Ovary (tissue), 7 donors: ENCODE measurements at regions not wholly inside any gene's neighbourhood (a gene's known extent, or its start where the extent isn't known, plus 50 kb on each side); places are given as distances from the start of the nearest gene placed in this dataset.

ENCODE experiments used
- DNase-seq, 5 donors: peaks; one replicate each; pipeline ENCODE4 v3.0.0-alpha.2; 2019 to 2020
- H3K27ac ChIP-seq, 2 donors: fragments of 200-600 bp; one replicate each; pipeline versions ENCODE4 v1.5.1 to v1.8.0; 2019 to 2022
- H3K27me3 ChIP-seq: fragments of 200-600 bp; one replicate; pipeline ENCODE4 v1.8.0; 2022
- H3K36me3 ChIP-seq: fragments of 200-600 bp; sonication (generic); one replicate; pipeline ENCODE4 v1.5.1; 2019
- H3K4me1 ChIP-seq: one replicate; pipeline ENCODE4 v1.8.1; 2013; ENCODE audit warnings: mild to moderate bottlenecking, moderate library complexity; ENCODE audit not compliant: insufficient read depth
- H3K4me3 ChIP-seq: fragments of 200-600 bp; sonication (generic); one replicate; pipeline ENCODE4 v1.5.1; 2017
- H3K9me3 ChIP-seq, 2 donors: fragments of 200-600 bp in 1 of 2; sonication (generic) in 1 of 2; one replicate each; pipeline versions ENCODE4 v1.5.1 to v1.8.1; 2013 to 2019; ENCODE audit warnings: mild to moderate bottlenecking in 1 of 2, moderate library complexity in 1 of 2
- EP300 ChIP-seq: sonication (generic); formaldehyde crosslinking; IDR thresholded peaks from one replicate; pipeline ENCODE4 v1.6.1; 2017; ENCODE audit warnings: antibody characterized with exemption
- POLR2A ChIP-seq: fragments of 450-650 bp; IDR thresholded peaks from one replicate; pipeline ENCODE4 v1.6.1; 2017; ENCODE audit warnings: antibody characterized with exemption, mild to moderate bottlenecking, moderate library complexity
- WGBS, 3 donors: extraction: QIAGEN DNeasy Blood & Tissue Kit in 1 of 3; methylation state at CpG; one replicate each; pipeline versions ENCODE4 v1.1.5 to v1.1.7; 2013 to 2017; 5-methylcytosine and 5-hydroxymethylcytosine counted together
- intact Hi-C, 4 donors: fragments of 100-400 bp; cut with DNase I; formaldehyde crosslinking; loops; one replicate each; pipeline versions ENCODE4 v1.11.0 to v1.15.1; 2022 to 2023
- TF ChIP-seq, protein P1 (sequence below), 3 donors: fragments of 450-650 bp in 2 of 3; fragments of 200-600 bp in 1 of 3; IDR thresholded peaks; one replicate each; pipeline versions ENCODE4 v1.5.1 to v1.8.0; 2016 to 2022; ENCODE audit warnings: antibody characterized with exemption in 3 of 3, mild to moderate bottlenecking in 1 of 3
- donor health status: DM: no; HTN: no; CAD: no; lungs with moderate emphysema.
- donor health status: DM: no; HTN: no; CAD: no.
- donor health status: Bipolar disorder and iron deficiency.
- donor health status: DM: no; HTN: no; CAD: no.
- donor health status: DM: yes; HTN: yes; CAD: no.

DNA sequence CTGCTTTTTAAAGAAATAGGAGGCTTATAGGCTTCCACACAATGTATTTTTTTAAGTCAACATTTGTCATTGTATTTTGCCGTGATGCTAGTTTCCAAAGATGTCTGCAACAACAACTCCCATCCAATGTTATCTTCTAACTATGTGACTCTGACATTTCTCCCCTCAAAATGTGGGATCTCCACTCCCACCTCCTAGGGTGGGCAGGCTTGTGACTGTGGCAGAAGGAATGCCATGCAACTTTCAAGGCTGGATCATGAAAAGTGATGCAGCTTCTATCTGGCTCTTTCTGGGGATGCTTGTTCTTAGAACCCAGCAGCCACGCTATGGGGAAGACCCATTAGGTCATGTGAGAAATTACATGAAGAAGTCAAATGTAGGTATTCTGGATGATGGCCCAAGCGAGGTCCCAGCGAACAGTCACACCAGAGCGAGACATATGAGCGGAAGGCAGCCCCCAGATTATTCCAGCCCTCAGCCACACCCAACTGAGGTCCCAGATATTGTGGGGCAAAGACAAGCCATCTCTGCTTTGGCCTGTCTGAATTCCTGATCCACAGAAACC lies 124.3 kb downstream of the BDH1 start:
- no peaks in the 10 kb centered on the region for H3K27me3 ChIP-seq
- 81 to 86% (median 86%) methylated on average over 6 of the region's 6 CpGs for WGBS, 3 donors

GRCh38 chr3:197430934-197431333 lies 124.8 kb downstream of the BDH1 start:
- TF ChIP-seq POLR2A (no peak), EP300 (no peak)
- TF ChIP-seq, protein P1, sequence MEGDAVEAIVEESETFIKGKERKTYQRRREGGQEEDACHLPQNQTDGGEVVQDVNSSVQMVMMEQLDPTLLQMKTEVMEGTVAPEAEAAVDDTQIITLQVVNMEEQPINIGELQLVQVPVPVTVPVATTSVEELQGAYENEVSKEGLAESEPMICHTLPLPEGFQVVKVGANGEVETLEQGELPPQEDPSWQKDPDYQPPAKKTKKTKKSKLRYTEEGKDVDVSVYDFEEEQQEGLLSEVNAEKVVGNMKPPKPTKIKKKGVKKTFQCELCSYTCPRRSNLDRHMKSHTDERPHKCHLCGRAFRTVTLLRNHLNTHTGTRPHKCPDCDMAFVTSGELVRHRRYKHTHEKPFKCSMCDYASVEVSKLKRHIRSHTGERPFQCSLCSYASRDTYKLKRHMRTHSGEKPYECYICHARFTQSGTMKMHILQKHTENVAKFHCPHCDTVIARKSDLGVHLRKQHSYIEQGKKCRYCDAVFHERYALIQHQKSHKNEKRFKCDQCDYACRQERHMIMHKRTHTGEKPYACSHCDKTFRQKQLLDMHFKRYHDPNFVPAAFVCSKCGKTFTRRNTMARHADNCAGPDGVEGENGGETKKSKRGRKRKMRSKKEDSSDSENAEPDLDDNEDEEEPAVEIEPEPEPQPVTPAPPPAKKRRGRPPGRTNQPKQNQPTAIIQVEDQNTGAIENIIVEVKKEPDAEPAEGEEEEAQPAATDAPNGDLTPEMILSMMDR (IDR thresholded peaks at IDR 0.05): no peak
- no peak for DNase-seq
- Histone ChIP-seq H3K36me3 (no peaks in the 10 kb centered on the region), H3K27ac (no peak overlapping the region), H3K27me3 (no peaks in the 10 kb centered on the region), H3K4me3 (no peak overlapping the region), H3K9me3 (no peaks in the 10 kb centered on the region), H3K4me1 (peaks cover 1% of the 10 kb centered on the region)
- WGBS, 3 donors: 13 to 21% (median 15%) methylated on average over 1 of the region's 1 CpG
- intact Hi-C loops: no loop called here

More for the DNA sequence above, 124.3 kb downstream of the BDH1 start:
- DNase-seq: no peak
- no peaks in the 10 kb centered on the region for H3K9me3 ChIP-seq
- H3K27ac ChIP-seq: no peak overlapping the region
- intact Hi-C loops: no loop called here
- TF ChIP-seq, protein P1 (IDR thresholded peaks at IDR 0.05): no peak
- no peak for TF ChIP-seq EP300
- no peak for TF ChIP-seq POLR2A
- H3K4me3 ChIP-seq: no peak overlapping the region
- H3K36me3 ChIP-seq: no peaks in the 10 kb centered on the region
- H3K4me1 ChIP-seq: peaks cover 1% of the 10 kb centered on the region

DNA sequence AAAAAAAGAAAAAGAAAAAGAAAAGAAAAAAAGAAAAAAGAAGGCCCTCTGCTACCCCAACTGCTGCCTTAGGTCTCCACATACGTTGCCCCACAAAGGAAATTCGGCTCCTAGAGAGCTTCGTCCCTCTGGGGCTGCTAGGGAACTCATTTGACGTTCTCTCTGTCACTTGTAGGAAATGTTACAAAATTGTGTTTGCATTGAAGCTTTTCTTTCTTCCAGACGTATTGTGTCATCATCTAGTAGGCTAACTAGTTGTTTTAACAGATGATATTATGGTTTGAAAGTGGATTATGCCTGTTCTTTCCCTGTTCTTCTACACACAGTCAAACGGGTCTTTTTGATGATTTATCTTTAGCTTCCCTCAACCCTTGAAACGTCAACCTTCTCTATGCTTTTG lies 125.3 kb downstream of the BDH1 start:
- Histone ChIP-seq H3K36me3 (no peaks in the 10 kb centered on the region), H3K27me3 (no peaks in the 10 kb centered on the region), H3K4me3 (no peak overlapping the region), H3K9me3 (no peaks in the 10 kb centered on the region), H3K4me1 (peaks cover 1% of the 10 kb centered on the region), H3K27ac (no peak overlapping the region)
- no peak for DNase-seq
- TF ChIP-seq EP300 (no peak), POLR2A (no peak)
- TF ChIP-seq, protein P1 (IDR thresholded peaks at IDR 0.05): no peak
- intact Hi-C loops: no loop called here
- 55 to 59% (median 55%) methylated on average over 7 of the region's 7 CpGs for WGBS, 3 donors

- WGBS, 3 donors: 62 to 76% (median 69%) methylated on average over 7 of the region's 7 CpGs
- H3K27ac ChIP-seq: no peak overlapping the region
- intact Hi-C loops: no loop called here
- no peaks in the 10 kb centered on the region for H3K9me3 ChIP-seq
- no peaks in the 10 kb centered on the region for H3K36me3 ChIP-seq
- TF ChIP-seq EP300: no peak
- TF ChIP-seq, protein P1 (IDR thresholded peaks at IDR 0.05): no peak
- TF ChIP-seq POLR2A: no peak
- no peak for DNase-seq
- peaks cover 1% of the 10 kb centered on the region for H3K4me1 ChIP-seq
- no peak overlapping the region for H3K4me3 ChIP-seq
- H3K27me3 ChIP-seq: no peaks in the 10 kb centered on the region
These were observed 126.8 kb downstream of the BDH1 start for GRCh38 chr3:197428952-197429351.
